Ovary (tissue), 3 donors: ENCODE measurements at regions not wholly inside any gene's neighbourhood (a gene's known extent, or its start where the extent isn't known, plus 50 kb on each side); places are given as distances from the start of the nearest gene placed in this dataset.

ENCODE experiments used
- CTCF ChIP-seq, 3 donors: fragments of 450-650 bp in 2 of 3; fragments of 200-600 bp in 1 of 3; IDR thresholded peaks; one replicate each; pipeline versions ENCODE4 v1.5.1 to v1.8.0; 2016 to 2022; ENCODE audit warnings: antibody characterized with exemption in 3 of 3, mild to moderate bottlenecking in 1 of 3
- EP300 ChIP-seq: sonication (generic); formaldehyde crosslinking; IDR thresholded peaks from one replicate; pipeline ENCODE4 v1.6.1; 2017; ENCODE audit warnings: antibody characterized with exemption
- POLR2A ChIP-seq: fragments of 450-650 bp; IDR thresholded peaks from one replicate; pipeline ENCODE4 v1.6.1; 2017; ENCODE audit warnings: antibody characterized with exemption, mild to moderate bottlenecking, moderate library complexity
- donor health status: DM: no; HTN: no; CAD: no.

GRCh38 chr3:8182904-8183303, 318.7 kb upstream of the LMCD1 start:
- TF ChIP-seq CTCF (IDR thresholded peaks at IDR 0.05): no peak
- no peak for TF ChIP-seq POLR2A
- no peak for TF ChIP-seq EP300
